ENCODE measurements at regions not wholly inside any gene's neighbourhood (a gene's known extent, or its start where the extent isn't known, plus 50 kb on each side); places are given as distances from the start of the nearest gene placed in this dataset.

DNA sequence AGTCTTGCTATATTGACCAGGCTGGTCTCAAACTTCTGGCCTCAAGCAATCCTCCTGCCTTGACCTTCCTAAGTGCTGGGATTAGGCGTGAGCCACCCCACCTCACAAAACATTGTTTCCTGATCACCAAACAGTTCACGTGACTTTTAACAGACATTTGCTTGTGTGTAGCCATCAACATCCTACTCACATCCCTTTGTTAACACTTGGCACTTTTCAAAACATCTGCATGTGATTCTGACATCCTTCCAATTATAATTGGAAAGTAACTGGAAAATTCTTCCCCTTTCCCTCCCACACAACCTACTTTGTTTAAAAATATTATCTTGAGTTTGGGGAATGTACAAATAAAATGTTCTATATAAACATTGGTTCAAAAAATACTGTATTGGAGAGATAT lies 317.9 kb downstream of the PCNX1 start:
- intact Hi-C loops (cut with DNase I): no loop called here
- Histone ChIP-seq H3K36me3 (no peaks in the 10 kb centered on the region), H3K27ac (no peak overlapping the region), H3K4me3 (no peak overlapping the region), H3K4me1 (no peaks in the 10 kb centered on the region), H3K27me3 (ENCODE audit: low read depth) (no peaks in the 10 kb centered on the region), H3K9me3 (no peaks in the 10 kb centered on the region)
- ATAC-seq (no peak), DNase-seq (no peak)
- no peak for TF ChIP-seq CTCF (IDR thresholded peaks at IDR 0.05)

- Histone ChIP-seq H3K36me3 (no peaks in the 10 kb centered on the region), H3K9me3 (no peaks in the 10 kb centered on the region), H3K27me3 (ENCODE audit: low read depth) (no peaks in the 10 kb centered on the region), H3K27ac (no peak overlapping the region), H3K4me1 (no peaks in the 10 kb centered on the region), H3K4me3 (no peak overlapping the region)
- DNase-seq (no peak), ATAC-seq (no peak)
- intact Hi-C loops (cut with DNase I): no loop called here
- TF ChIP-seq CTCF (IDR thresholded peaks at IDR 0.05): no peak
Observed at GRCh38 chr14:71228711-71229110, 321.5 kb downstream of the PCNX1 start.

GRCh38 chr14:71229875-71230274 lies 322.6 kb downstream of the PCNX1 start:
- Histone ChIP-seq H3K4me1 (no peaks in the 10 kb centered on the region), H3K27ac (no peak overlapping the region), H3K36me3 (no peaks in the 10 kb centered on the region), H3K9me3 (no peaks in the 10 kb centered on the region), H3K27me3 (ENCODE audit: low read depth) (no peaks in the 10 kb centered on the region), H3K4me3 (no peak overlapping the region)
- ATAC-seq (no peak), DNase-seq (no peak)
- no peak for TF ChIP-seq CTCF (IDR thresholded peaks at IDR 0.05)
- intact Hi-C loops (cut with DNase I): no loop called here

DNA sequence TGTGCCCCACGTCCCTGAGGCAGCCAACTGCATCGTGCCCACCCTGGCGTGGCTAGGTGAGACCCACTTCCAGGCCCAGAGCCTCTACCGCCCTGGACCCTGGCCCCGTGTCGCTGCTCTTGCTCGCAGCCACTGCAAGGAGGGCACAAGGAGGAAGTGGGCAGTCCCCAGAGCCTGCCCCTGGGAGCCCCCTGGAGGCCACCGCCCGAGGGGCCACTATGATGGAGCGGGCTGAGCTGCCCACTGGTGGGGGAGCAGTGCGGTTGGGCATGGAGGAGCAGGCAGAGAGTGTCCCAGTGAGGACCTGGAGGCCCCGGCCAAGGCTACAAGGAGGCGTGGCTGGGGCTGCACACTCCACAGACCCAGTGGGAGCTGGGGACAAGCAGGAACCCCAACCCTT lies 323.6 kb downstream of the PCNX1 start:
- H3K4me1 ChIP-seq: no peaks in the 10 kb centered on the region
- intact Hi-C loops (cut with DNase I): no loop called here
- no peak overlapping the region for H3K27ac ChIP-seq
- no peaks in the 10 kb centered on the region for H3K27me3 ChIP-seq (ENCODE audit: low read depth)
- ATAC-seq (peak in 1 of 2 donors; percentile 39), DNase-seq (no peak)
- no peaks in the 10 kb centered on the region for H3K36me3 ChIP-seq
- H3K4me3 ChIP-seq: no peak overlapping the region
- H3K9me3 ChIP-seq: no peaks in the 10 kb centered on the region
- no peak for TF ChIP-seq CTCF (IDR thresholded peaks at IDR 0.05)

DNA sequence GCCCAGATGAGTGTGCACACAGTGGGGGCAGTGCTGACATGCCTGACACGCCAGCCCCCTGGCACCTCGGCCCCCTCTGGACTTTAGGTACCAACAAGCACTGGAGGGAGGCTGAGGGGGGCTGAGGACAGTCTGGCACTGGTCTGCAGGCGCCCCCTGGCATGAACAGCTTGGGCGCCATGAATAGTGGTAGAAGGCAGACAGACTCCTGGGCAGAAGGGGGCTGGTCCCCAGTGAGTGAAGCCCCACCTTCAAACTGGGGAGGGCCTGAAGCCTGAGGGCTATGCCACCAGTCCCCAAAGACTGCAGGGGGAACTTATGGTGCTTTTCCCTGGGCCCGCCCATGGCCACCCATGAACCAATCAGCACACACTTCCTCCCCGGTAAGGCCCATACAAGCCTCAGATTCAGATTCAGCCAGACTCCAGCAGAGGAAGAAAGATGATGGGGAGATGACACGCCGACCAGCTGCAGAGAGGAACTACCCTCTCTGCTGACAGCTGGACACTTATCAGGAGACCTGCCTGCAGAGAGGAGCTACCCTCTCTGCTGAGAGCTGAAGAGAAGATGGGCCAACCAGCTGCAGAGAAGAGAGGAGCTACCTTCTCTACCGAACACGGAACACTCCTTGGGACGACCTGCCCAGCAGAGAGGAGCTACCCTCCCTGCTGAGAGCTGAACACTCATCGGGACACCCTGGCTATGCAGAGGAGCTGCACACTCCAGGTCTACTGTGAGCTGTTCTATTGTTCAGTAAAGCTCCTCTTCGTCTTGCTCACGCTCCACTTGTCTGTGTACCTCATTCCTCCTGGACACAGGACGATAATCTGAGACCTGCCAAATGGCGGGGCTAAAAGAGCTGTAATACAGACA lies 324.5 kb downstream of the PCNX1 start:
- Histone ChIP-seq H3K4me1 (no peaks in the 10 kb centered on the region), H3K36me3 (no peaks in the 10 kb centered on the region), H3K27ac (no peak overlapping the region), H3K4me3 (no peak overlapping the region), H3K9me3 (no peaks in the 10 kb centered on the region), H3K27me3 (ENCODE audit: low read depth) (no peaks in the 10 kb centered on the region)
- DNase-seq (no peak), ATAC-seq (peak in 1 of 2 donors; percentile 17)
- TF ChIP-seq CTCF (IDR thresholded peaks at IDR 0.05): no peak
- intact Hi-C loops (cut with DNase I): no loop called here
